Thymus (tissue), 11 donors: ENCODE measurements at regions not wholly inside any gene's neighbourhood (a gene's known extent, or its start where the extent isn't known, plus 50 kb on each side); places are given as distances from the start of the nearest gene placed in this dataset.

ENCODE experiments used
- DNase-seq, 9 donors: peaks; one replicate each; pipeline ENCODE4 v3.0.0-alpha.2; 2013; ENCODE audit warnings: low spot score in 9 of 9, low read depth in 6 of 9, missing footprints in 1 of 9
- H3K27ac ChIP-seq, 2 donors: one replicate each; pipeline ENCODE4 v1.5.1; 2013; ENCODE audit warnings: control low read depth in 1 of 2, low read depth in 1 of 2, low read length in 1 of 2, mild to moderate bottlenecking in 1 of 2, moderate library complexity in 1 of 2
- H3K27me3 ChIP-seq, 2 donors: one replicate each; pipeline ENCODE4 v1.5.1; 2013; ENCODE audit warnings: low read length in 1 of 2; ENCODE audit not compliant: control insufficient read depth in 2 of 2, insufficient read depth in 1 of 2
- H3K36me3 ChIP-seq, 2 donors: one replicate each; pipeline ENCODE4 v1.5.1; 2013; ENCODE audit warnings: low read length in 1 of 2, mild to moderate bottlenecking in 1 of 2, moderate library complexity in 1 of 2; ENCODE audit not compliant: control insufficient read depth in 2 of 2, insufficient read depth in 2 of 2
- H3K4me1 ChIP-seq, 2 donors: one replicate each; pipeline ENCODE4 v1.5.1; 2013; ENCODE audit warnings: low read length in 2 of 2; ENCODE audit not compliant: control insufficient read depth in 2 of 2, insufficient read depth in 2 of 2
- H3K4me3 ChIP-seq, 2 donors: one replicate each; pipeline ENCODE4 v1.5.1; 2013; ENCODE audit warnings: low read length in 2 of 2, control low read depth in 1 of 2, mild to moderate bottlenecking in 1 of 2
- H3K9me3 ChIP-seq, 2 donors: one replicate each; pipeline ENCODE4 v1.5.1; 2013; ENCODE audit warnings: low read length in 1 of 2, mild to moderate bottlenecking in 1 of 2; ENCODE audit not compliant: control insufficient read depth in 2 of 2, insufficient read depth in 1 of 2
- WGBS: extraction: QIAGEN DNeasy Blood & Tissue Kit; methylation state at CpG from one replicate; pipeline ENCODE4 v1.1.7; 2013; 5-methylcytosine and 5-hydroxymethylcytosine counted together
- donor health status: healthy.

GRCh38 chr11:111106641-111107040 is 138.9 kb upstream of the POU2AF2 start:
- Histone ChIP-seq H3K4me3 (no peak overlapping the region), H3K9me3 (no peaks in the 10 kb centered on the region), H3K27ac (no peak overlapping the region), H3K27me3 (no peaks in the 10 kb centered on the region), H3K36me3 (no peaks in the 10 kb centered on the region), H3K4me1 (no peaks in the 10 kb centered on the region)
- DNase-seq: no peak
- 96% methylated on average over 2 of the region's 2 CpGs for WGBS

- no peaks in the 10 kb centered on the region for H3K27me3 ChIP-seq
- 97% methylated on average over 2 of the region's 2 CpGs for WGBS
- no peaks in the 10 kb centered on the region for H3K36me3 ChIP-seq
- no peak for DNase-seq
- H3K4me3 ChIP-seq: no peak overlapping the region
- no peaks in the 10 kb centered on the region for H3K9me3 ChIP-seq
- H3K27ac ChIP-seq: no peak overlapping the region
- H3K4me1 ChIP-seq: no peaks in the 10 kb centered on the region
Measured at GRCh38 chr11:111105566-111105965, 140.0 kb upstream of the POU2AF2 start.

GRCh38 chr11:111104185-111104584 is 141.3 kb upstream of the POU2AF2 start:
- Histone ChIP-seq H3K4me3 (no peak overlapping the region), H3K36me3 (no peaks in the 10 kb centered on the region), H3K27me3 (no peaks in the 10 kb centered on the region), H3K27ac (no peak overlapping the region), H3K4me1 (no peaks in the 10 kb centered on the region), H3K9me3 (no peaks in the 10 kb centered on the region)
- no peak for DNase-seq

GRCh38 chr11:111101881-111102280 is 143.6 kb upstream of the POU2AF2 start:
- no peak for DNase-seq

GRCh38 chr11:111099028-111099713 is 146.4 kb upstream of the POU2AF2 start:
- no peak for DNase-seq
- H3K36me3 ChIP-seq: no peaks in the 10 kb centered on the region
- H3K27ac ChIP-seq: no peak overlapping the region
- H3K27me3 ChIP-seq: no peaks in the 10 kb centered on the region
- no peaks in the 10 kb centered on the region for H3K4me1 ChIP-seq
- no peaks in the 10 kb centered on the region for H3K9me3 ChIP-seq
- WGBS: 95% methylated on average over 2 of the region's 2 CpGs
- H3K4me3 ChIP-seq: no peak overlapping the region

More at GRCh38 chr11:111101881-111102280, 143.6 kb upstream of the POU2AF2 start:
- no peaks in the 10 kb centered on the region for H3K36me3 ChIP-seq
- no peaks in the 10 kb centered on the region for H3K4me1 ChIP-seq
- H3K9me3 ChIP-seq: no peaks in the 10 kb centered on the region
- no peak overlapping the region for H3K4me3 ChIP-seq
- 94% methylated on average over 3 of the region's 3 CpGs for WGBS
- H3K27ac ChIP-seq: no peak overlapping the region
- H3K27me3 ChIP-seq: no peaks in the 10 kb centered on the region

GRCh38 chr11:111098091-111098490 is 147.4 kb upstream of the POU2AF2 start:
- Histone ChIP-seq H3K36me3 (no peaks in the 10 kb centered on the region), H3K27me3 (no peaks in the 10 kb centered on the region), H3K4me1 (no peaks in the 10 kb centered on the region), H3K27ac (no peak overlapping the region), H3K4me3 (no peak overlapping the region), H3K9me3 (no peaks in the 10 kb centered on the region)
- no peak for DNase-seq
- WGBS: 94% methylated on average over 1 of the region's 1 CpG

- peak overlapping the region in 1 of 2 donors; percentile 3 for H3K4me3 ChIP-seq
- whole genome bisulfite sequencing: 67% methylated on average over 11 of the region's 11 CpGs
- H3K27ac ChIP-seq: no peak overlapping the region
Measured at GRCh38 chr11:111097191-111097590, 148.3 kb upstream of the POU2AF2 start.

GRCh38 chr11:111095327-111095726 is 150.2 kb upstream of the POU2AF2 start:
- H3K4me1 ChIP-seq: no peaks in the 10 kb centered on the region
- 99% methylated on average over 1 of the region's 1 CpG for WGBS
- no peak overlapping the region for H3K27ac ChIP-seq
- H3K9me3 ChIP-seq: no peaks in the 10 kb centered on the region
- H3K4me3 ChIP-seq: no peak overlapping the region
- no peaks in the 10 kb centered on the region for H3K27me3 ChIP-seq
- no peak for DNase-seq
- no peaks in the 10 kb centered on the region for H3K36me3 ChIP-seq

More at GRCh38 chr11:111097191-111097590, 148.3 kb upstream of the POU2AF2 start:
- H3K4me1 ChIP-seq: no peaks in the 10 kb centered on the region
- peak in 2 of 9 donors; percentile 3 to 19 for DNase-seq
- H3K27me3 ChIP-seq: no peaks in the 10 kb centered on the region
- no peaks in the 10 kb centered on the region for H3K9me3 ChIP-seq
- no peaks in the 10 kb centered on the region for H3K36me3 ChIP-seq

- Histone ChIP-seq H3K4me3 (no peak overlapping the region), H3K27ac (no peak overlapping the region), H3K9me3 (no peaks in the 10 kb centered on the region), H3K4me1 (no peaks in the 10 kb centered on the region), H3K27me3 (no peaks in the 10 kb centered on the region), H3K36me3 (no peaks in the 10 kb centered on the region)
- DNase-seq: no peak
- 89% methylated on average over 4 of the region's 4 CpGs for WGBS
Measured at GRCh38 chr11:111093061-111093460, 152.5 kb upstream of the POU2AF2 start.
